ENCODE measurements at regions not wholly inside any gene's neighbourhood (a gene's known extent, or its start where the extent isn't known, plus 50 kb on each side); places are given as distances from the start of the nearest gene placed in this dataset.
"Not testable (repeated sequence)": the region's sequence is repeated elsewhere in the genome, so short reads cannot be mapped to it uniquely, and the experiment has no call there.

DNA sequence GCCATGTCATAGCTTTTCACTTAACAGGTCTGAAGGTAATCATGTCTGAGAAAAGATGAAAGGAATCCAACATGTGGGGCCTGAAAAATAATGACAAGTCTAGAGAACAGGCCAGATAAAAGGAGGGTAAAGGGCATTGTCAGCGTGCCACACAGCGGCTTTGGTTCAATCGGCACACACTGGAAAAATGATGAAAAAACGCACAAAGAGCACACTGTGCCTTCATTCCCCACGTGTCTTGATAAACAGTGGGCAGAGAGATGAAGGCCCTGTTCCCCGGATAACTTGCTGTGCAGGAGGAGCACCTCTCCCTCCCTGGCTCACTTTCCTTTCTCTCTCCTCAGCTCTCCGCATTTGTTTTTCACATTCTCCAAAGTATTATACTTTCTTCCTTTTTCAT, 766.3 kb downstream of the TDRD15 start:
- TF ChIP-seq SP1 (IDR thresholded peaks at IDR 0.05) (no peak), CTBP1 (IDR thresholded peaks at IDR 0.05; ENCODE audit: borderline replicate concordance) (no peak), ZNF384 (IDR thresholded peaks at IDR 0.05) (no peak), FOXK2 (IDR thresholded peaks at IDR 0.05) (no peak), TARDBP (IDR thresholded peaks at IDR 0.05) (no peak), FOXA1 (IDR thresholded peaks at IDR 0.05) (no peak), ELF4 (IDR thresholded peaks at IDR 0.05) (no peak), BHLHE40 (IDR thresholded peaks at IDR 0.05; ENCODE audit: borderline replicate concordance) (no peak), ARNT (IDR thresholded peaks at IDR 0.05) (no peak), FOXM1 (IDR thresholded peaks at IDR 0.05; ENCODE audit: borderline replicate concordance) (no peak), NFRKB (IDR thresholded peaks at IDR 0.05) (no peak), SUZ12 (IDR thresholded peaks at IDR 0.05) (no peak)
- TF ChIP-seq, protein P1, sequence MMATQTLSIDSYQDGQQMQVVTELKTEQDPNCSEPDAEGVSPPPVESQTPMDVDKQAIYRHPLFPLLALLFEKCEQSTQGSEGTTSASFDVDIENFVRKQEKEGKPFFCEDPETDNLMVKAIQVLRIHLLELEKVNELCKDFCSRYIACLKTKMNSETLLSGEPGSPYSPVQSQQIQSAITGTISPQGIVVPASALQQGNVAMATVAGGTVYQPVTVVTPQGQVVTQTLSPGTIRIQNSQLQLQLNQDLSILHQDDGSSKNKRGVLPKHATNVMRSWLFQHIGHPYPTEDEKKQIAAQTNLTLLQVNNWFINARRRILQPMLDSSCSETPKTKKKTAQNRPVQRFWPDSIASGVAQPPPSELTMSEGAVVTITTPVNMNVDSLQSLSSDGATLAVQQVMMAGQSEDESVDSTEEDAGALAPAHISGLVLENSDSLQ (IDR thresholded peaks at IDR 0.05) = no peak
- no peak for DNase-seq (ENCODE audit: extremely low spot score)
- POLR2A ChIA-PET = no interaction called here
- CTCF ChIA-PET = no interaction called here

- POLR2A ChIA-PET = no interaction called here
- DNase-seq (ENCODE audit: extremely low spot score) = no peak
- CTCF ChIA-PET = no interaction called here
- TF ChIP-seq SP1 (IDR thresholded peaks at IDR 0.05) = no peak
- no peak for TF ChIP-seq SUZ12 (IDR thresholded peaks at IDR 0.05)
- no peak for TF ChIP-seq ELF4 (IDR thresholded peaks at IDR 0.05)
- TF ChIP-seq HDGF (IDR thresholded peaks at IDR 0.05; ENCODE audit: borderline replicate concordance) = no peak
- TF ChIP-seq ARNT (IDR thresholded peaks at IDR 0.05) = no peak
- no peak for TF ChIP-seq CTBP1 (IDR thresholded peaks at IDR 0.05; ENCODE audit: borderline replicate concordance)
- no peak for TF ChIP-seq NFRKB (IDR thresholded peaks at IDR 0.05)
- no peak for TF ChIP-seq FOXM1 (IDR thresholded peaks at IDR 0.05; ENCODE audit: borderline replicate concordance)
- TF ChIP-seq FOXK2 (IDR thresholded peaks at IDR 0.05) = no peak
- no peak for TF ChIP-seq TARDBP (IDR thresholded peaks at IDR 0.05)
These were observed 766.9 kb downstream of the TDRD15 start for GRCh38 chr2:21890716-21891115.

DNA sequence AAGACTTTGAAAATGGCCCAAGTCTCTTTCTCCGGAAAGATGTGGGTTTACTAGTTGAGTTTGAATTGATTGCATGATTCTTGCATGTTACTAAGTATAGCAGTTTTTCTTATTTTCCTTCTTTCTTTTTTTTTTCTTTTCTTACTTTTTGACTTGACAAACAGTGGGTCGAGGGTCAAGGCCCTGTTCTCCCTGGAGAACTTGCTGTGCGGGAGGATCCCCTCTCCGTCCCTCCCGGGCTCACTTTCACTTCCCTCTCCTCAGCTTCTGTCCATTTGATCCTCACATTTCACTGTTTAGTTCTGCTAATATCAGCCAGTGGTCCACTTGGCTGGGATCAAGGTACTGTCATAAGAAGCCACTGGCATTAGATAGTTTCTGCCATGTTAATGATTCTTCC, 767.4 kb downstream of the TDRD15 start:
- ChIA-PET POLR2A (no interaction called here), CTCF (no interaction called here)
- no peak for DNase-seq (ENCODE audit: extremely low spot score)
- TF ChIP-seq HDGF (IDR thresholded peaks at IDR 0.05; ENCODE audit: borderline replicate concordance) = no peak
- TF ChIP-seq LEF1 (IDR thresholded peaks at IDR 0.05; ENCODE audit: borderline replicate concordance) = no peak
- TF ChIP-seq L3MBTL2 (conservative IDR thresholded peaks at IDR 0.05) = no peak
- no peak for TF ChIP-seq ELF4 (IDR thresholded peaks at IDR 0.05)
- no peak for TF ChIP-seq NFRKB (IDR thresholded peaks at IDR 0.05)
- no peak for TF ChIP-seq FOXA1 (IDR thresholded peaks at IDR 0.05)
- no peak for TF ChIP-seq SUZ12 (IDR thresholded peaks at IDR 0.05)
- TF ChIP-seq CTBP1 (IDR thresholded peaks at IDR 0.05; ENCODE audit: borderline replicate concordance) = no peak
- TF ChIP-seq TARDBP (IDR thresholded peaks at IDR 0.05) = no peak
- TF ChIP-seq, protein P1 (IDR thresholded peaks at IDR 0.05) = no peak

DNA sequence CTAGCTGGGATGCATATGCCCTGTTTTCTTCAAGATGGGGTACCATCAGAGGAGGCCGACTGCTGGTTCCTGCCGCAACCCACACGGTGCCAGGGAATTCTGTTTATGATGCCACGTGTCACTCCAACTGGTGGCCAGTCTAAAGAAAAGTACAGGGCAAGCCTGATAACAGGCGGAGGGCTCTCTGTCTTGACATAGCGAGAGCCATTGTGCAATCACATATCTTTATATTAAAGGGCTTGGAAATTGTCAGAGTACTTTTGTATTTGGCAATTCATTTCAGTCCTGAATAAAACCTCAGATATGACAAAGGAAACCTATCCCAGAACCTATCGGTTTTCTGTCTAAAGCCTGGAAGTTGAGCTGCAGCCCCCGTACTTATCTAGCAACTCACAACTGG, 768.4 kb downstream of the TDRD15 start:
- ChIA-PET POLR2A (no interaction called here), CTCF (no interaction called here)
- DNase-seq (ENCODE audit: extremely low spot score) = no peak
- TF ChIP-seq L3MBTL2 (conservative IDR thresholded peaks at IDR 0.05) (no peak), LEF1 (IDR thresholded peaks at IDR 0.05; ENCODE audit: borderline replicate concordance) (no peak), ELF4 (IDR thresholded peaks at IDR 0.05) (no peak), ARNT (IDR thresholded peaks at IDR 0.05) (no peak), FOXM1 (IDR thresholded peaks at IDR 0.05; ENCODE audit: borderline replicate concordance) (no peak), CTBP1 (IDR thresholded peaks at IDR 0.05; ENCODE audit: borderline replicate concordance) (no peak), HDGF (IDR thresholded peaks at IDR 0.05; ENCODE audit: borderline replicate concordance) (no peak), SP1 (IDR thresholded peaks at IDR 0.05) (no peak), SUZ12 (IDR thresholded peaks at IDR 0.05) (no peak), TARDBP (IDR thresholded peaks at IDR 0.05) (no peak), FOXA1 (IDR thresholded peaks at IDR 0.05) (no peak), NFRKB (IDR thresholded peaks at IDR 0.05) (no peak), ZNF384 (IDR thresholded peaks at IDR 0.05) (no peak), FOXK2 (IDR thresholded peaks at IDR 0.05) (no peak), BHLHE40 (IDR thresholded peaks at IDR 0.05; ENCODE audit: borderline replicate concordance) (no peak)
- TF ChIP-seq, protein P1 (IDR thresholded peaks at IDR 0.05) = no peak

GRCh38 chr2:21895200-21895599, 771.4 kb downstream of the TDRD15 start:
- POLR2A ChIA-PET = no interaction called here
- TF ChIP-seq BHLHE40 (IDR thresholded peaks at IDR 0.05; ENCODE audit: borderline replicate concordance) (no peak), TARDBP (IDR thresholded peaks at IDR 0.05) (no peak), FOXK2 (IDR thresholded peaks at IDR 0.05) (no peak), ZNF384 (IDR thresholded peaks at IDR 0.05) (no peak), FOXA1 (IDR thresholded peaks at IDR 0.05) (no peak), FOXM1 (IDR thresholded peaks at IDR 0.05; ENCODE audit: borderline replicate concordance) (no peak), NFRKB (IDR thresholded peaks at IDR 0.05) (no peak), LEF1 (IDR thresholded peaks at IDR 0.05; ENCODE audit: borderline replicate concordance) (no peak), ELF4 (IDR thresholded peaks at IDR 0.05) (no peak), SUZ12 (IDR thresholded peaks at IDR 0.05) (no peak), CTBP1 (IDR thresholded peaks at IDR 0.05; ENCODE audit: borderline replicate concordance) (no peak), SP1 (IDR thresholded peaks at IDR 0.05) (no peak)
- TF ChIP-seq, protein P1 (IDR thresholded peaks at IDR 0.05) = no peak
- CTCF ChIA-PET = no interaction called here
- no peak for DNase-seq (ENCODE audit: extremely low spot score)

GRCh38 chr2:21908712-21909380, 785.1 kb downstream of the TDRD15 start:
- POLR2A ChIA-PET; CTCF ChIA-PET; DNase-seq (ENCODE audit: extremely low spot score): not testable (repeated sequence)
